Astrocyte of the cerebellum (primary cell): ENCODE measurements at regions not wholly inside any gene's neighbourhood (a gene's known extent, or its start where the extent isn't known, plus 50 kb on each side); places are given as distances from the start of the nearest gene placed in this dataset.

Experiments
- DNase-seq: peaks from one replicate; pipeline ENCODE4 v3.0.0-alpha.2; 2011; ENCODE audit warnings: low read depth
- H3K4me3 ChIP-seq: 2 replicates; pipeline ENCODE4 v1.5.1; 2011; ENCODE audit warnings: mild to moderate bottlenecking, low read depth, low read length, moderate library complexity
- in situ Hi-C: cut with HindIII; loops from 2 replicates; pipeline ENCODE4 v1.10.0; 2017; ENCODE audit warnings: low sequenced_read_pairs
- TF ChIP-seq, protein P1 (sequence below): IDR thresholded peaks from 2 replicates; pipeline ENCODE4 v1.5.1; 2012; ENCODE audit warnings: low read length, low read depth, moderate library complexity, mild to moderate bottlenecking; ENCODE audit errors: missing control alignments

DNA sequence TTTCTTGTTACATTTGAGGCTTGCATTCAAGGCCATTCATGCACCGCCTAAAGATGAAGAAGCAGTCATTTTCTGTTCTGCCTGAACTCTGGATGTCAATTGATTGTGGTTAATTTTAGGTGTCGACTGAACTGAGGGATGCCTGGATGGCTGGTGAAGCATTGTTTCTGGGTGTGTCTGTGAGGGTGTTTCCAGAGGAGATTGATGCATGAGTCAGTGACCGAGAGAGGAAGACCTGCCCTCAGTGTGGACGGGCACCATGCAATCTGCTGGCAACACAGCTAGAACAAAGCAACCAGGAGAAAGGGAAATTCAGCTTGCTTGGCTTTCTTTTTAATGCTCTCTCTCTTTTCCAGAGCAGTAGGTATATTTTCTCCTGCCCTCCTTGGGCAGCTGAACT, 164.1 kb upstream of the ECI2 start:
- in situ Hi-C loops, result no loop called here
- TF ChIP-seq, protein P1, sequence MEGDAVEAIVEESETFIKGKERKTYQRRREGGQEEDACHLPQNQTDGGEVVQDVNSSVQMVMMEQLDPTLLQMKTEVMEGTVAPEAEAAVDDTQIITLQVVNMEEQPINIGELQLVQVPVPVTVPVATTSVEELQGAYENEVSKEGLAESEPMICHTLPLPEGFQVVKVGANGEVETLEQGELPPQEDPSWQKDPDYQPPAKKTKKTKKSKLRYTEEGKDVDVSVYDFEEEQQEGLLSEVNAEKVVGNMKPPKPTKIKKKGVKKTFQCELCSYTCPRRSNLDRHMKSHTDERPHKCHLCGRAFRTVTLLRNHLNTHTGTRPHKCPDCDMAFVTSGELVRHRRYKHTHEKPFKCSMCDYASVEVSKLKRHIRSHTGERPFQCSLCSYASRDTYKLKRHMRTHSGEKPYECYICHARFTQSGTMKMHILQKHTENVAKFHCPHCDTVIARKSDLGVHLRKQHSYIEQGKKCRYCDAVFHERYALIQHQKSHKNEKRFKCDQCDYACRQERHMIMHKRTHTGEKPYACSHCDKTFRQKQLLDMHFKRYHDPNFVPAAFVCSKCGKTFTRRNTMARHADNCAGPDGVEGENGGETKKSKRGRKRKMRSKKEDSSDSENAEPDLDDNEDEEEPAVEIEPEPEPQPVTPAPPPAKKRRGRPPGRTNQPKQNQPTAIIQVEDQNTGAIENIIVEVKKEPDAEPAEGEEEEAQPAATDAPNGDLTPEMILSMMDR, result no peak
- no peak overlapping the region for H3K4me3 ChIP-seq
- DNase-seq, result no peak

DNA sequence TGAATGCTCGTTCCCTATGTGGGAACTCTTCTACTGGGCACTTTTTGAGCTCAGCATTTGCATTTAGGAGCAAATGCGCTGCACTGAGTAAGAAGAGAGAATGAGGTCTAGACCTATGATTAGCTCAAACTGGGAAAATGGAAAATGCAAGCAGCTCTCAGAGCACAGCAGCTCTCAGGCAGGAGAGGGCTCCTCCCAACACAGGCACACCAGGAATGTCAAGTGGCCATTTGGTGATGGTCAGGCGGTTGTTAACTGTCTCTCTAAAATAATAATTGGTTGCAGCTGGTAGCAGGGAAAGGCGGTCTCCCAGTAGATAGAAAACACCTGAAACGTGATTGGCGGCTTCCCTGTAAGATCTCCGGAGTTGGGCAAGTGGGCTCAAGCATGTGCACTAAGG, 162.0 kb upstream of the ECI2 start:
- DNase-seq, result no peak
- H3K4me3 ChIP-seq, result no peak overlapping the region
- TF ChIP-seq, protein P1, result no peak
- in situ Hi-C loops, result no loop called here

DNA sequence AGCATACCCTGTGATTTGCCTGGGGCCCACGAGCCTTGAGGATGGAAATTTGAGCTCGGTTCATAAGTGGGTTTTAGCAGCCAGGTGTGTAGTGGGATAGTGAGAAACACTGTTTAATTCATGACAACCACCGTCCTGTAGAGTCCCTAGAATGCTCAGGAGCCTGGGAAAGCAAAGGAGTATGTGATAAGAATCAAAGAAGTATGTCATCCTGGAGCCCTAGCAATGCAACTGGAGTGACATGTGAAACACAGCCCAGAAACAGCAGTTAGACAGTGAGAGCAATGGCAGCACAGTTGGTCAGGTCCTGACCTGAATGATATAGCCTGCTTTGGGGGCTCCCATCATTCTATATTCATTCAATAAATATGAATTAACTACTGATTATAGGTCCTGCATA, 161.2 kb upstream of the ECI2 start:
- TF ChIP-seq, protein P1, result no peak
- in situ Hi-C loops, result no loop called here
- no peak overlapping the region for H3K4me3 ChIP-seq
- DNase-seq, result no peak

DNA sequence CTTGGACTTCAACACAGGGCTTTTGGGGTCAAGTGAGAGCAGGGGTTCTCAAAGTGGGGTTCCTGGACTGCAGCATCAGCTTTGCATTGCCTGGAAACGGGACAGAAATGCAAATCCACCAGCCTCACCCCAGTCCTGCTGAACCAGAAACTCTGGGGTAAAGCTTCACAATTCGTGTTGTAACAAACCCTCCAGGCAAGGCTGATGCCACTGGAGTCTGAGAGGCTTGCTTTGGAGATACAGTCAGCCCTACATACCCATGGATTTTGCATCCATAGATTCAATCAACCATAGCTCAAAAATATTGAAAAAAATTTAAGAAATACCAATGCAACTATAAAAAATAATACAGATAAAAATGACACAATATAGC, 160.4 kb upstream of the ECI2 start:
- in situ Hi-C loops, result no loop called here
- DNase-seq, result no peak
- TF ChIP-seq, protein P1, result no peak
- no peak overlapping the region for H3K4me3 ChIP-seq

DNA sequence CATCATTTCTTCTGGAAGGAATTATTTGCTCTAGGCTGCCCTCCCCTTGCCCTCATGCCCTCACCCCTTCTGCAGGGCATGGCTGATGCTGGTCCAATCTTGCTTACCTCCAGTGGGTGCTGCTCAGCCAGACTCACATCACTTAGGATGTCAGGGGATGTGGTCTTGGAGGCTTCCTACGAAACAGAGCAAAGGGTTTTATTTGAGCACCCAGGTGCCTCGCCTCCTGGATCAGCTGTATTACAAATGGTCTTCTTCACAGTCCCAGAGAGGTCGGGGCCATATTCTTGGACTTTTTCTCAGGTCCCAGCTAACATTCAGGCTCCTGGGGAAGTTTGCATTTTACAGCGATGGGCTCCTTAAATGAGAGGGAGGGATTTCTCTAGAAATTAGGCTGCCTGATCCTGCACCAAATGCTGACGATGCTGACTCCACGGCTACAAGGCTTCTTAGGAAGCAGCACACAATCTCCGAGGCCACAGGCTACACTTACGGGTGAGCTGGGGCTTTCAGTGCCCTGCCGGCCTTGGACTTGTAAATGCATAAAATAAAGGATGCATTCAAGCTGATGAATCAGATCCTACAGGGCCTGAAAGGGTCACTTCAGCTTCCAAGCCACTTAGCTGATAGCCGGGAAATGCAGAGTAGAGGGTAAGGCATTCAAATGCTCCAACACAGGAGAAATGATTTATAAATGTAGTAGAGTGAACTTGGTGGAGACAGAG, 159.8 kb upstream of the ECI2 start:
- DNase-seq, result no peak
- H3K4me3 ChIP-seq, result no peak overlapping the region
- TF ChIP-seq, protein P1, result no peak
- in situ Hi-C loops, result no loop called here

DNA sequence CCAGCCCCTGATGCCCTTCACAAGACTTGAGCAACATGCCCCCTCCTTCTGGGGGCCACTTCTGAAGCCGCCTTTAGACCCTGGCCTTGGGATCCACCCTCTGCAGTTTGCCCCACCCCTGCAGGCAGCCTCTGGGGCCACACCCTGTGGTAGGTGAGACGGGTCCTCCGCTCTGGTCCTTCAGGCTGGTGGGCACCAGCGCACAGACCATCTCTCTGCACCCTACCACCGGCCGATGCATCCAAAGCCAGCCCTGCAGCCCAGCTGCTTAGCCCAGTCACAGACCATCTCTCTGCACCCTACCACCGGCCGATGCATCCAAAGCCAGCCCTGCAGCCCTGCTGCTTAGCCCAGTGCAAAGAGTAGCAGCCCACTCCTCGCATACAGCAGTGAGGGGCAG, 159.3 kb upstream of the ECI2 start:
- no peak overlapping the region for H3K4me3 ChIP-seq
- no peak for DNase-seq
- in situ Hi-C loops, result no loop called here
- TF ChIP-seq, protein P1, result no peak
